NCI-H2107 treated with DMSO at 0.1 percent for 48 hours (cell line): ENCODE measurements at regions not wholly inside any gene's neighbourhood (a gene's known extent, or its start where the extent isn't known, plus 50 kb on each side); places are given as distances from the start of the nearest gene placed in this dataset.
"Not testable (repeated sequence)": the region's sequence is repeated elsewhere in the genome, so short reads cannot be mapped to it uniquely, and the experiment has no call there.

Experiments used
- DNase-seq: peaks from one replicate; lab custom pipeline; 2025; ENCODE audit not compliant: unreplicated experiment; lab: John Stamatoyannopoulos, UW

DNA sequence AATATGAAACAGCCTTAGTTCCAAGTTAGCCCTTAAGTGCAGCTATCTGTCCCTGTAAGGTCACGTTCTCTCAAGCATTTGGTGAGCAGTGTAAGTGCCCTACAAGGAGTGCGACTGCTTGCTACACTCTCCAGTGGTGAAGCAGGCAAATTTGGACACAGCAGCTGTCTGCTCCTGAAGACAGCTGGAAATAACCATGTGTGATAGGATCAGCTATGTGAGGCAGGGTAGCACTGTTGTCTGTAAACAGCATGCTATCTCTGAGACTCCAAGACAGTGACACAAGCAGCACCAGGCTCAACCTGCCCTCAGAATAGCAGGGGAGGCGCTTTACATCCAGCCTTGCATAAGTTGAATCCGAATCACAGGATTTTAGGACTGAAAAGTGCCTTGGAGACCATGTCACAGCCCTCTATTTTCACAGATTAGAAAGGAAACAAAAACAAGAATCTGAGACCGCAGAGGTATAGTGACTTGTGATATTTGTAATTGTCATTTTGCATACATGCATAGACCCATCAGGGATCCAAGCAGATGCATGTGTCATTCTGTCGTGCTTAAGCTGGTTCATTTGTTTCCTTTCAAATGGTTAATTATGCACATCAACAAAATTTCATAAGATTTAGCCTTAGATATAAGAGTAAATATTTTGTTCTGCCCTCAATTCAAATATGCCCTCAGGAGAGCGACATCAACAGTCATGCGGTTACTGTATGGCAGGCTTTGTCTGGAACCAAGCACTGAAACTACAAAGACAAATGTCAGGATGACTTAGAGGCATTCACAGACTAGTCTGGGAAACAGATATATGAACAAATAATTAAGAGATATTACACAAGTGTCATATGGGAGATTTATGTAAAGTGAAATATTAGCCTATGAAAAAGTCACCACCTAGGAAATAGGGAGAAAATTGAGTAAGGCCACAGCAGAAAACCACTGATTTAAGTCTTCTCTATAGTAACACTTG, 134.9 kb upstream of the NRIP1 start:
- no peak for DNase-seq

DNA sequence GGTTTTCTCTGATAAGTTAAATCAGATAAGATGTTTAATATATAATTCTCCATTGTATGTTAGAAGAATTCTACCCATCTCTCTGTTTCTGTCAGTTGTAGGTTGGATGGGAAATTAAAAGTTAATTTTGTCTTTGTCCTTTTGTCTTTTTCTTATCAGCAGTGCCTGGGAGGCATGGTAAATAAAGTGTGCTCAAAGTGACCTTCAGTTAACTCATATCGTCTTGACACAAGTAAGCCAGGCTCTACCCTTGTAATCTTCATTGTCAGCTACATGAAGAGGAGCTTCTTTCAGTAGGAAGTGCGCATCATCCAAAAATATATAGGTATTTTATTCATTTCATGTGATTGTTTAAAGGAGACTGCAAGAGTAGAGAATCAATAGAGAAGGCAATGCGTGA, 138.9 kb upstream of the NRIP1 start:
- no peak for DNase-seq

DNA sequence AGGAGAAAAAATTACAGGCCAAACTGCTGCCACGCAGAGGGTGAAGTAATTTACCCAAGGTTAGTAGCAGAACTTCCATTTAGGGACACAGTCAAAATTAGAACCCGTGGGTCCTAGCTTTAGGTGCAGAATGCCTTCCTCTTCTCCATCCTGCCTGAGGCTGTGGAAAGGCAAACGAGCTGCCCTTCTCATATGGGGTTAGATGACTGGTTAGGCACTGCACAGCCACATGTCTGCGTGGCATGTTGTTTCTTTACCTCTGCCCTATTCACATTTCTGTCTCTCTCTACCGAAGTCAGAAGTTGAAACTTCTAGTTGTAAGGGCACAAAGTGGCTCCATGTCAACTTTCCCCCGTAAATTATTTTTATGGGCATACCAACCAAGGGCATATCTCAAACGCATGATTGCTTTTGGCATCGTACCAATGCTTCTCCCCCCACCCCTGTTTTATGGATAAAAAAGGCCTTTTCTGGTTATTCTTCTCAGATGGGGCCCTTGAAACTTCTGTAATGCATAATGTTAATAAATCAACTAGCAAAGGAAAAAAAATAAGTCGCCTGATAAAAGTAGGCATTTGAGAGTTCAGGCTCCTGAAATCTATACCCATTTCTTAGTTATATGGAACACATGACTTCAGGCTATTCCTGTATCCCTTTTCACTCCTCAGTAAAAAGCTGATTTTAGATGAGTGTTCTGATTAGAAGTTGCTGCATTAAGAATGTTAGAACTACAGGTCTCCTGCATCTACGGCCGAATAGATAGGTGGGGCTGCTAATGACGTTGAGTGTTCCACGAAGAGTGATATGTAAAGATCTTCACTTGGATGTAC, 139.6 kb upstream of the NRIP1 start:
- no peak for DNase-seq

DNA sequence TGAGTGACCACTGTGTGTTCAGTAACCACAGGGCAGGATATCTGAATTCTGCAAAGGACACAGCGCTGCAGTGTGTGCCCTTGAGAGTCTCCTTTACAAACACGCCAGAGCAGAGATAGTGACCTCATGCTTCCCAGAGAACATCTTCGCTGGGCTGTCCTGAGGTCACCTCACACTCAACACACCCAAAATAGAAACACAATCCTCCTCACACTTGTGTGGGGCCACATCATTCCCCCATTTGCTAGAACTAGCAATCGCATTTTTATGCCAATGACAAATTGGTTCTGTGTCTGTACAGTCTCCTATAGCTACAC, 140.1 kb upstream of the NRIP1 start:
- no peak for DNase-seq

DNA sequence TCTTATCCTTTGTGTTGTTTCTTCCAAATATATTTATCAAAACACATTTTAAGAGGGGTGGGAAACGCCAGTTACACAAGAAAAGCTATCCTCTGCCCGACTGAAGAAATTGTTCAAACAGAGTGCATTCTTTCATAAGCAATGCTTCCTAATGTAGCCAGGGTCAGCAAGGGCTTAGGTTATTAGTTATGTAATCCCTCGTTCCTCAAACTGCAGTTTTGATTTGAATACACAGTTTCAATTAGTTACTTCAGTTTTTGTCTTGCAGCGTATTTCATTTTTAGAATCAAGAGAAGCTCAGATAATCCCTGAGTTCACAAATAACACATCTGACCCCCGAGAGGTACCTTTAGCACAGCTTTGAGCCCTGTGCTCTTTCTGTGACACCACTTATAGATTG, 141.7 kb upstream of the NRIP1 start:
- no peak for DNase-seq

DNA sequence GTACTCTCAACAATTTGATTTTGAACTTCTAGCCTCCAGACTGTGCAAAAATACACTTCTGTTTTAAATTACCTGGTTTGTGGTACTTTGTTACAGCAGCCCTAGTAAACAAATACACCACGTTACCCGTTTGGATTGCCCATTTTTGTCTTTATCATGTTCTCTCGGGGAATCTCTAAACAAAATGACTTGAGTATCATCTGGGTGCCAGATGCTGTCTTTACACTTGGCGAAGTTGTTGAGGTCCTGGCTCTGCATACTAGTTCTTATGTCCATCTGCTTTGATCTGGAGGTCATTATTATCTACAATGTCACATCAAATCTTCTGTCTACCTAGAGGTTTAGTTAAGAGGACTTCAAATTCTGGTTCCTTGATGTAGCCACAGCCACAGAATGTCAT, 142.4 kb upstream of the NRIP1 start:
- no peak for DNase-seq

DNA sequence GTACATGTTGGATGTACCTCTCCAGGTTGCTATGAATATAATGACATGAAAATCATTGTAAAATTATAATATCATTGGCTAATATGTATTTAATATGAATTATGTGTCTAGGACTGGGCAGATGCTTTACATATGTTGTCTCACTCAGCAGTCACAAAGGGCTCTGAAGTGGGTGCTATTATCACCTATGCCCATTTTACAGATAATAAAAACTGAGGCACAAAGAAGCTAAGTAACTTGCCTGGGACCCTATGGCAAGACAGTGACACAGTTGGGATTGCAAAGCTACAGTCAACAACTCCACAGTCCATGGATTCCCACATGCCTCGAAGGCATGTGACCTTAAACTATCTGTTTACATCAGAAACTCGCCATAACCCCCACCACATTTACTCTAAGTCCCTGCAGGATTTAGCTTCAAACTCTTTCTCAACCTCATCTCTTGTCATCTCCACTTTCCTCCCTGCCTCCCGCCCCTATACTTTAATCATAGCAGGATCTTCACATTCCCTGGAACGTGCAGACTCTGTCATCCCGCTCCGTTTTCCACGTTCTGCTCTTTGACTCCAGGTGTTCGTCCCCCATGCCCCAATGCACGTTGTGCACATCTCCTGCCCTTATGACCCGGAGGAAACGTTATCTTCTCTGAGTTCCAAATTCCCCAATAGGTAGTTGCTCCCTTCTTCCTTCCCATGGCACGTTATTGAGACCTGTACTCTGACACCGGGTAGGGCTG, 143.0 kb upstream of the NRIP1 start:
- no peak for DNase-seq

DNA sequence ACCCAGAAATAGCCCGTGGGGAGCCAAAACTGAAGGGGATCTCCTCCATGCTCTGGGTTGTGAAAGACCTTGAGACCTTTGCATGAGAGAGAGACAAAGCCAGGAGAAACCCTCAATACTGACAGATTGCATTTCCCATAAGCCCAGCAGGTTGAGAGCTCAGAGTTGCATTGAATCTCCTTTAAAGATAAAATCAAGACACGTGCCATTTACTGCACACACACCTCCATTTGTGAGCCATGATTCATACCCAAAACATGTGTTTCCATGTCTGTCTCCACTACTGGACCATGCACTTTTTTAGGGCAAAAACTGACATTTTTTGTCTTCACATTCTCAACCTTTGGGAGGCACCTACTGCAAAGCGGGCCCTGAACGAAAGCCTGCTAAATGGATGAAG, 144.0 kb upstream of the NRIP1 start:
- DNase-seq = no peak

DNA sequence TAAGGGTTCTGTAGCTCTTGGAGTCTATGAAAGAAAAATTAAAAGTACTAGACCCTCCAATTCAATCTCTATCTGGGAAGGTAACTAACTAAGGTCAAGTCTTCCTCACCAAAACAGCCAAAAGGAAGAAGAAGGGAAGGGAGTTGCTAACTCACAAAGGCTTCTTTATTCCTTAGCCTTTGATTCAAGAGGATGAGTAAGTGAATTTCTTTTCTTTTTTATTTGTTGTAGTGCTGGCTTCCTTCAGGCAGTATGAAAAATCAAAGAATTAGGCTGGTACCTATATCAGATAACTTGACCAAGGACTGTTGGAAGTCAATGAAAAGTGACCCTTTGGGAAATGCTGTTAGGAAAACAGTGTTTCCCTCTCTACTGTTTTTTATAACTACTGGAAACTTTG, 144.4 kb upstream of the NRIP1 start:
- DNase-seq = no peak

DNA sequence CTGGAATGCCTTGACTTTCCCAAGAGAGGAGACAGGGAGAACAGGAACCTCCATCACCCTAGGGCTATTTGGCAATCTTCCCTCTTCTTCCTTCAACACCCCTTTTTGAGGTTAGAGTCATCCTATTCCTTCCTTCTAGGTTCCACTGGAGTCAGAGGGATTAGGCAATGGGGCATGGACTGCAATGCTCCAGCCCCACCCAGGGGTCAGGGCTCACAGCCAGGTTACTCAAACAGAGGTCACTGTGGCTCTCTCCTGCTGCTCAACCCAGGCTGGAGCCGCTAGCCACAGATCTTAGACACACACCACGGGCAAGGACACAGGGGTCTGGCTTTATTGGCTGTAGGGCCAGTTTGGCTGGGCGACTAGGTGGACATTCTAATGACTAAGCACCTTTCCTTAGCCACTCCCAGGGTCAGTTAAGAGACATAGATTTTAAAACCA, 145.5 kb upstream of the NRIP1 start:
- no peak for DNase-seq

DNA sequence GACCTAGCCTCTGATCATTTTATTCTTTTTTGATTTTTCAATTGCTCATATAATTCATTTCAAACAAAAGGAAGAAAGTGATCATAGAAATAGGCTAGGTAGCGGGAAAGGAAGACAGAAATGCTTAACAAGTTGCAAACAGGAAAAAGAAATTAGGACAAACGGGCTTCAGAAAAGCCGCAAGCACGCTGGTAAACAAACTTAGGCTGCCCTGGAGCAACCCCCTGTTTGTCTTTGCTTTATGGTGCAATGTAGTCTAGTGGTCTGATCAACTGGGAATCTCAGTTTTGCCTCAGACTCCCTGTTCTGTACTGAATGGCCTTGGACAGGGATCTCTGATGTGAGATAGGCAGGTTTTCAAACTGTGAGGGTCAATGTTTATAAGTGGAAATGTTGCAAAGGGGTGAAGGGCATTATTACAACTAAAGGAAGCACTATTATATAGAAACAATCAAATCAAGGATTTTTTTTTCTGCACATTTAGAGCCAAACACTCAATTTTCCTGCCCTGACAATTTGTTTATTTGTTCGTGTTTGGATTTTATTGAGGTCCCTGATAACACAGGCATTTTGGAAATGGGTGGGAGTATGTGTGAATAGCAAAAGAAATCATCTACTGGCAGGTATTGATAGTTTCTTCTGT, 146.8 kb upstream of the NRIP1 start:
- DNase-seq = no peak

DNA sequence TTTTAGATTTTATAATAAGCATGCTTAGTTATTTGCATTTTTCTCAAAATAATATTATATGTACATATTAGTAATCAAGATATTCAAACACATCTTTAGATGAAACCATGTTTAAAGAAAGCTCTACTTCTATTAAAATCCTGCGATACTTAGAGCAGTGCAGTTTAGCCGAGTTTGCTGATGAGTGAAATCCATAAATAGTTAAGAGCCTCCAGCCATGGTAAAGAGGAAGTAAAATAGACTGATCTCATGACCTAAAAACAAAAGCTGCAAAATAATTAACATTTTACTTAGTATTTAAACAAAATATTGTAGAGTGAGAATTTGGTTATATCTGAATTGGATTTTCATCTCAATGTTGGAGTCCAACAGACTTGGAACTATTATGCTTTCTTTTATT, 147.4 kb upstream of the NRIP1 start:
- no peak for DNase-seq

DNA sequence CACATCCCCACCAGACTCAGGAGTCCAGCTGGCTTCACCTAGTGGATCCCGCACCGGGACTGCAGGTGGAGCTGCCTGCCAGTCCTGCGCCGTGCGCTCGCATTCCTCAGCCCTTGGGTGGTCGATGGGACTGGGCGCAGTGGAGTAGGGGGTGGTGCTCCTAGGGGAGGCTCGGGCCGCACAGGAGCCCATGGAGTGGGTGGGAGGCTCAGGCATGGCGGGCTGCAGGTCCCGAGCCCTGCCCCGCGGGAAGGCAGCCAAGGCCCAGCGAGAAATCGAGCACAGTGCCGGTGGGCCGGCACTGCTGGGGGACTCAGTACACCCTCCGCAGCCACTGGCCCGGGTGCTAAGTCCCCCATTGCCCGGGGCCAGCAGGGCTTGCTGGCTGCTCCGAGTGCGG, 153.7 kb upstream of the NRIP1 start:
- not testable (repeated sequence) for DNase-seq

DNA sequence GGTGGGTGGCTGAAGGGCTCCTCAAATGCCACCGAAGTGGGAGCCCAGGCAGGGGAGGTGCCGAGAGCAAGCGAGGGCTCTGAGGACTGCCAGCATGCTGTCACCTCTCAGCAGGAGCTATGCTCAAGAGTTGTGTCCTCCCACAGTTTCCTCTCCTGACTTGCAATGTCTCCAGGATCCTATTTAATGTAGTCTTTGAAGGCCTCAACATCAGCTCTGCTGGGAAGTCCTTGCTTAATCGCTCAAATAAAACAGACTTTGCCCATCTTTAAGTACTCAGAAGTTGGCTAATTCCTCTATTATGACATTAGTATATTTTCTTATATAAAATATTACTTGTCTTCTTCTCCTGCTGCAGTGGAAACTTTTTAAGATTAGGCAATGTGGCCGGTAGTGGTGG, 154.2 kb upstream of the NRIP1 start:
- DNase-seq = no peak

DNA sequence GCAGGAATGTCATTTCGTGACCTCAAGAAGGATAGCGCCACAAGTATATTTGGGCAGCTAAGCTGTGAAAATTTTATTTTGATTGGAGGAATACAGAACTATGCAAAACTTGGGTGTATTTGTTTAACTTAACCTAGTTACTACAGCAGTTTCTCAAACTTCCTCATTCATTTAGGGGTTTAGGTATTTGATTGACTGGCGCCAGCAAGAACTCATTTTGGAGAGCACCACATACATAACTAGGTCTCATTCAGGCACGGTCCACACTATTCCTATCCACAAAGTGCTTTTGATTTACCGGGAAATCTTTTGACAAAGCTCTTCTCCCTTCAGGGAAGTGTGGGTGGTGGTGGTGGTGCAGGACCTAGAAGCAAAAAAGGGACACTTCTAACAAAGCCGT, 155.1 kb upstream of the NRIP1 start:
- no peak for DNase-seq

DNA sequence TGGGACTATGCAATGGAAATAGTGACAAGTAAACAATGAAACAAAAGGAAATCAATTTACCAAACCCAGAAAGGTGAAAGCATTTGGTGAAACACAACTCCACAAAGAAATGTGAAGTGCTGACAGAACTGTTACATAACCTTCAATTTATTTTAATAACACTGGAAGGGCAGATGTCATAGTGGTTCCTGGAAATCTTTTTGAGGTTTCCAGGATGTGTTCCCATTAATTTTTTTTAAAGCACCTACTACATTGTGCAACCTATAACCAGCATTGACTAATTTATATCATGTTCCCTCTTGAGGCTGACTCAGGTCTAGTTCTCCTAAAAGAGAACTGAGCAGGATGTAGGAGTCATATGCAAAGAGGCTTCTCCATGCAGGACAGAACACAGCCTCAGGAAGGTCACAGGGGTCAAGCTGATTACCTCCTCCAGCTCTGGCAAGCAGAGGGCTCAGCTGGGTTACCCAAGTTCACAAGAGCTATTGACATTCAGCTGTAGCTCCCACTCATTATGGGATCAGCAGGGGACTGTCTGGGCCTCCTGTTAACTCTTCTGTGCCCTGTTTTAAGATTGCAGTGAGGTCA, 157.1 kb upstream of the NRIP1 start:
- DNase-seq = no peak

DNA sequence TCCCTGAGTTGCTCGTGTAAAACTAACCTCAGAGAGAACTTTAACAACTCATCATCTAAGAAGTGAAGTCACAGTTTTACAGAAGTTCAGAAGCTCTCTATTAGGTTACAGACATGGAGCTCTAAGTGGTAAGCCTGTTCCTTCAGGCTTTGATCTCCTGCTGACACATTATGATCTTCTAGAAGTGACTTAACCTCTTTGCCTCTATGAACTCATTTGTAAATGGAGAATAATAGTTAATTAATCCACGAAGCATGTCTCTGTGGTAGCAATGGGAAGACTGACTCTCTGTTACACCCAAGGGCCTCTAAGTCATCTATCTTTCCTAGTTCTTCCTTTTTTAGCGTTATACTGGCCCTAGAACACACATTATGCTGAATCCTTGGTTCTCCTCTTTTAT, 157.9 kb upstream of the NRIP1 start:
- no peak for DNase-seq

DNA sequence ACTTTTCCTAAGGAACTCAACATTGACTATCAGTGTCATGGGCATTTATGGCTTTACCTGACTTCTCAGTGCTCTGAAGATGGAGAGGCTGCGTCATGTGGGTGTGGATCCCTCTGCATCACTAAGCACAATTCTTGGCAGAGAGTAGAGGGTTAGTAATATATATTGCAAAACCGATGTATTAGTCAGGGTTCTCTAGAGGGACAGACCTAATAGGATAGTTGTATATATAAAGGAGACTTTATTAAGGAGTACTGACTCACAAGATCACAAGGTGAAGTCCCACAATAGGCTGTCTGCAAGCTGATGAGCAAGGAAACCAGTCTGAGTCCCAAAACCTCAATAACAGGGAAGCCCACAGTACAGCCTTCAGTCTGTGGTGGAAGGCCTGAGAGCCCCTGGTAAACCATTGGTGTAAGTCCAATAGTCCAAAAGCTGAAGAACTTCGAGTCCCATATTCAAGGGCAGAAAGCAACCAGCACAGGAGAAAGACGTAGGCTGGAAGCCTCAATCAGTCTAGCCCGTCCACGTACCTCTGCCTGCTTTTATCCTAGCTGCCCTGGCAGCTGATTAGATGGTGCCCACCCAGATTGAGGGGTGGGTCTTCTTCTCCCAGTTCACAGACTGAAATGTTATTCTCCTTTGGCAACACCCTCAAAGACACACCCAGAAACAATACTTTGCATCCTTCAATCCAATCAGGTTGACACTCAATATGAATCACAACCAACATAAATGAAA, 159.7 kb upstream of the NRIP1 start:
- DNase-seq = no peak

DNA sequence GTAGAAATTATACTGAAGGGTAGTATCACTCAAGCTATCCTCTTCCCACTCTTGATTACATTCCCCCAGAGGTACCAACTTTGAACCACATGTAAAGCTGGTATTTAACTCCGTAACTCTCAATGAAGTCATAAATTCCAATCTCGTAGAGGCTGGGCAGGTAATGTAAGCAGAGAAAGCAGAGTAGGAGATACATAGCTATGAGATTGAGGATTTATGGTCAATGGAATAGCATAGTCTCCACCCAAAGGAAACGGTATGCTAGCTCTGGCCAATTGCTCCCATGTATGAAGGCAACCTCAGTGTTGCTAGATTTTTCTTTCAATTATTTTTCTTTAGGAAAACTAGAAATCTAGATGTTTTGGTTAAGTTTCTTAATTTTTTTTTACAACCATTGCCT, 163.1 kb upstream of the NRIP1 start:
- no peak for DNase-seq

DNA sequence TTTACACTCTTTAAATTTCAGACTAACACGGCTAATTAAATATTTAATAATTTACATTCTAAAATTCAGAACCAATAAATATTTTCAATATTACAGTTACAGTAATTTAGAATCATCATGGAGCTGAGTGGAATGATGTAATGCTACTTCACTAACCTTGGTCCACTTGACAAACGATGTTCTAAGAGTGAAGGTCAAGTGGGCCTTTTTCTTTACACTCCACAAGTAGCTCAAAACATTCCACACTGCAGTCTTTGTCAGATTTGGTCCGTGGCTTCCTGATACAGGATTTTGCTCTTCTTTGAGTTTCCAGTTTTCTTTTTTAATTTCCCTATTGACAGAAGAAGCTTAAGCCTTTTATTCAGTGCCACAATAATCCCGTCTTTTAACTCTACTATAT, 164.6 kb upstream of the NRIP1 start:
- no peak for DNase-seq
